CD4-positive, alpha-beta memory T cell (primary cell): ENCODE measurements at regions not wholly inside any gene's neighbourhood (a gene's known extent, or its start where the extent isn't known, plus 50 kb on each side); places are given as distances from the start of the nearest gene placed in this dataset.
A peak's percentile ranks its signal among the peaks of the same experiment; 100 is the strongest.

Experiments
- CTCF ChIA-PET: fragments of 350-600 bp; sonication (Branson Sonifier 250); formaldehyde crosslinking; loops from one replicate; lab custom pipeline; 2021; ENCODE audit warnings: inconsistent platforms; ENCODE audit not compliant: partially characterized antibody; lab: Charles Lee
- POLR2A ChIA-PET: fragments of 350-600 bp; sonication (Branson Sonifier 250); formaldehyde crosslinking; loops from one replicate; lab custom pipeline; 2021; ENCODE audit not compliant: partially characterized antibody; lab: Charles Lee
- DNase-seq, 5 donors: peaks; one replicate each; pipeline versions ENCODE4 v3.0.0 to v3.0.0-alpha.2; 2020 to 2022; ENCODE audit warnings: mixed read lengths in 1 of 5
- H3K27ac ChIP-seq: one replicate; pipeline ENCODE4 v1.7.0; 2013; ENCODE audit warnings: low read depth, low read length
- H3K27me3 ChIP-seq: 2 replicates; pipeline ENCODE4 v1.7.0; 2013; ENCODE audit warnings: mild to moderate bottlenecking, low read length, moderate library complexity; ENCODE audit not compliant: insufficient read depth
- H3K36me3 ChIP-seq: 2 replicates; pipeline ENCODE4 v1.7.0; 2013; ENCODE audit warnings: mild to moderate bottlenecking, low read length, moderate library complexity; ENCODE audit not compliant: insufficient read depth
- H3K4me1 ChIP-seq: 2 replicates; pipeline ENCODE4 v1.7.0; 2013; ENCODE audit warnings: mild to moderate bottlenecking, low read length, moderate library complexity; ENCODE audit not compliant: insufficient read depth
- H3K4me3 ChIP-seq, 2 donors: one replicate each; pipeline ENCODE4 v1.7.0; 2013; ENCODE audit warnings: low read length in 2 of 2, mild to moderate bottlenecking in 1 of 2
- H3K9me3 ChIP-seq, 2 donors: one replicate each; pipeline ENCODE4 v1.7.0; 2013; ENCODE audit warnings: low read length in 2 of 2, control low read depth in 1 of 2; ENCODE audit not compliant: control insufficient read depth in 1 of 2
- H3K27ac Mint-ChIP-seq, 7 donors: one replicate each; pipeline ENCODE4 v1.8.0; 2020 to 2021; ENCODE audit warnings: mixed read lengths in 7 of 7, mild to moderate bottlenecking in 6 of 7, inconsistent platforms in 3 of 7, moderate library complexity in 3 of 7
- H3K27me3 Mint-ChIP-seq, 2 donors: one replicate each; pipeline ENCODE4 v1.8.0; 2020 to 2021; ENCODE audit warnings: mixed read lengths in 2 of 2
- H3K36me3 Mint-ChIP-seq, 2 donors: one replicate each; pipeline ENCODE4 v1.8.0; 2020 to 2021; ENCODE audit warnings: mixed read lengths in 2 of 2, inconsistent platforms in 1 of 2, mild to moderate bottlenecking in 1 of 2
- H3K4me1 Mint-ChIP-seq, 4 donors: one replicate each; pipeline ENCODE4 v1.8.0; 2020 to 2021; ENCODE audit warnings: mixed read lengths in 4 of 4, mild to moderate bottlenecking in 1 of 4
- H3K4me3 Mint-ChIP-seq, 8 donors: one replicate each; pipeline ENCODE4 v1.8.0; 2020 to 2021; ENCODE audit warnings: mixed read lengths in 8 of 8, mild to moderate bottlenecking in 7 of 8, moderate library complexity in 6 of 8, inconsistent platforms in 3 of 8
- H3K9me3 Mint-ChIP-seq, 8 donors: one replicate each; pipeline ENCODE4 v1.8.0; 2020 to 2021; ENCODE audit warnings: mixed read lengths in 8 of 8, mild to moderate bottlenecking in 5 of 8, inconsistent platforms in 3 of 8, moderate library complexity in 1 of 8
- intact Hi-C: fragments of 100-400 bp; cut with micrococcal nuclease; formaldehyde crosslinking; loops from one replicate; pipeline ENCODE4 v1.15.1; 2023

DNA sequence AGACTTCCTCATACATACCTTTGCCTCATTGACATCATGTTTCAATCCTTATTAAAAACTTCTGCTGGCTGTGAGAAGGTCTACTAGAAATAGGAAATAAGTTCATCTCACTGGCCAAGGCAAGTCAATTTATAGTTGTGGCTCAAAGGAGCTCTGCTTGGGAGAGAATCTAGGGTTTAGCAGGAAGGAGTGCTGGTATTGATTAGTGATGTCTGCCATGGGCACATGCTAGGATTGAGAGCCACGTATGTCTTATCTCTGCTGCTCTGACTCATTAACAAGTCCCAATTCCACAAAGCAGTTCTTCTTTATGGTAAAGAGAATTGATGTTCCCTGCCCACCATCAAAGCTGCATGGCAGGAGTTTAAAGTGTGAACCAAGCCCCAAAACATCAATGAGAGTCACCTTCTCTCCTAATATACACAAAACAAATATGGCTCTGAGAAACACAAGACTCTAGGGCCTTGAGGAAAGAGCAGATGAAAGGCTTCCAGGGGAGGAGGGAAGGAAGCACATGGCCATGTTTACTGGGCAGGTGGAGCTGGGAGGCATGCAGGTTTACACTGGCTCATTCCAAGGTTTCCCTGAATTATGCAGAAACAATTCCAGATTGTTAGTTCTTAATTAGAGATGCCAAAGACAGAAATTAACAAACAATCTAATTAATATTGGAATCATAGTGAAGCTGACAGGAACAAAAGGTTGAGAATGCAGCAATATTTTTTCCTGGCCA lies 931.9 kb upstream of the TMEM132C start:
- H3K4me3 Mint-ChIP-seq = no peak overlapping the region
- CTCF ChIA-PET = no interaction called here
- intact Hi-C loops = no loop called here

GRCh38 chr12:127336416-127336815 lies 930.6 kb upstream of the TMEM132C start:
- Mint-ChIP-seq H3K4me3 (peak overlapping the region in 1 of 8 donors; percentile 60), H3K4me1 (no peaks in the 10 kb centered on the region), H3K27me3 (peaks cover 0 to 2% of the 10 kb centered on the region in 2 donors), H3K36me3 (no peaks in the 10 kb centered on the region), H3K9me3 (peaks cover 0 to 4% (median 0%) of the 10 kb centered on the region in 8 donors), H3K27ac (no peak overlapping the region)
- DNase-seq = no peak
- Histone ChIP-seq H3K4me1 (no peaks in the 10 kb centered on the region), H3K4me3 (no peak overlapping the region), H3K27ac (no peak overlapping the region), H3K9me3 (no peaks in the 10 kb centered on the region), H3K27me3 (no peaks in the 10 kb centered on the region), H3K36me3 (no peaks in the 10 kb centered on the region)
- CTCF ChIA-PET = no interaction called here
- intact Hi-C loops = no loop called here
- POLR2A ChIA-PET = no interaction called here

More for the DNA sequence above, 931.9 kb upstream of the TMEM132C start:
- no peak for DNase-seq
- no peak overlapping the region for H3K27ac ChIP-seq
- H3K27me3 Mint-ChIP-seq = peaks cover 0 to 2% of the 10 kb centered on the region in 2 donors
- no peaks in the 10 kb centered on the region for H3K4me1 ChIP-seq
- no peaks in the 10 kb centered on the region for H3K4me1 Mint-ChIP-seq
- H3K27ac Mint-ChIP-seq = no peak overlapping the region
- H3K27me3 ChIP-seq = no peaks in the 10 kb centered on the region
- H3K36me3 Mint-ChIP-seq = no peaks in the 10 kb centered on the region
- H3K9me3 Mint-ChIP-seq = peaks cover 0 to 4% (median 0%) of the 10 kb centered on the region in 8 donors
- POLR2A ChIA-PET = no interaction called here
- H3K4me3 ChIP-seq = no peak overlapping the region
- H3K9me3 ChIP-seq = no peaks in the 10 kb centered on the region
- no peaks in the 10 kb centered on the region for H3K36me3 ChIP-seq

- peaks cover 0 to 2% of the 10 kb centered on the region in 2 donors for H3K27me3 Mint-ChIP-seq
- Histone ChIP-seq H3K36me3 (no peaks in the 10 kb centered on the region), H3K27me3 (no peaks in the 10 kb centered on the region), H3K9me3 (no peaks in the 10 kb centered on the region), H3K27ac (no peak overlapping the region), H3K4me3 (no peak overlapping the region), H3K4me1 (no peaks in the 10 kb centered on the region)
- H3K27ac Mint-ChIP-seq = no peak overlapping the region
- POLR2A ChIA-PET = no interaction called here
- no peak for DNase-seq
- H3K36me3 Mint-ChIP-seq = no peaks in the 10 kb centered on the region
- no peak overlapping the region for H3K4me3 Mint-ChIP-seq
- CTCF ChIA-PET = no interaction called here
- H3K9me3 Mint-ChIP-seq = peaks cover 0 to 4% (median 1%) of the 10 kb centered on the region in 8 donors
- intact Hi-C loops = no loop called here
- H3K4me1 Mint-ChIP-seq = no peaks in the 10 kb centered on the region
Measured at GRCh38 chr12:127339065-127339464, 927.9 kb upstream of the TMEM132C start.

- H3K4me1 Mint-ChIP-seq = no peaks in the 10 kb centered on the region
- H3K27me3 Mint-ChIP-seq = peaks cover 2 to 4% of the 10 kb centered on the region in 2 donors
- Histone ChIP-seq H3K27ac (no peak overlapping the region), H3K27me3 (no peaks in the 10 kb centered on the region), H3K4me3 (no peak overlapping the region), H3K4me1 (no peaks in the 10 kb centered on the region), H3K36me3 (no peaks in the 10 kb centered on the region), H3K9me3 (no peaks in the 10 kb centered on the region)
- ChIA-PET CTCF (no interaction called here), POLR2A (no interaction called here)
- DNase-seq = no peak
- H3K36me3 Mint-ChIP-seq = no peaks in the 10 kb centered on the region
- no peak overlapping the region for H3K4me3 Mint-ChIP-seq
- no peak overlapping the region for H3K27ac Mint-ChIP-seq
- intact Hi-C loops = no loop called here
- H3K9me3 Mint-ChIP-seq = peaks cover 0 to 5% (median 0%) of the 10 kb centered on the region in 8 donors
Measured at GRCh38 chr12:127340381-127340780, 926.6 kb upstream of the TMEM132C start.

DNA sequence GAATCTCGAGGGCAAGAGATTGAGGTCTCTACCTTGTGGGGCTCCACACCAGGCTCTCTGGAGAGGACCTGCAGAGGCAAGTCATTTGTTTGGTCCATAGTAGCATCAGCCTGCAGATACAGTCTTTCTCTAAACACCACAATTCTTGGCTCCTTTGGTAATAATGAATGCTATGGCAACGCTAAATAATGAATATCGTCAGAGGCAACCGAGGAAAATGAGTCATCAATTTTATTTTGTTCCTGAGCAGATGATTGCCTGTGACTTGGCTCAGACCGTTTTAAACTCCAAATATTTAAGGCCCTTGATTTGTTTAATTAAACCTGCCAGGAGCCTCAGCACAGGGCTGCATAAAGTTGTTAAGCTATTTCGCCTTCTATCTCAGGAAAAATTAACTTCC lies 924.1 kb upstream of the TMEM132C start:
- Mint-ChIP-seq H3K9me3 (peaks cover 5 to 16% (median 11%) of the 10 kb centered on the region in 8 donors), H3K27me3 (peaks cover 4% of the 10 kb centered on the region in 2 donors), H3K36me3 (no peaks in the 10 kb centered on the region), H3K4me1 (no peaks in the 10 kb centered on the region), H3K4me3 (no peak overlapping the region), H3K27ac (no peak overlapping the region)
- H3K36me3 ChIP-seq = no peaks in the 10 kb centered on the region
- no peak overlapping the region for H3K4me3 ChIP-seq
- H3K27me3 ChIP-seq = no peaks in the 10 kb centered on the region
- no peaks in the 10 kb centered on the region for H3K4me1 ChIP-seq
- ChIA-PET CTCF (no interaction called here), POLR2A (no interaction called here)
- no peak for DNase-seq
- no peaks in the 10 kb centered on the region for H3K9me3 ChIP-seq
- intact Hi-C loops = no loop called here
- no peak overlapping the region for H3K27ac ChIP-seq

- no peaks in the 10 kb centered on the region for H3K27me3 ChIP-seq
- H3K27ac Mint-ChIP-seq = no peak overlapping the region
- no peaks in the 10 kb centered on the region for H3K4me1 Mint-ChIP-seq
- POLR2A ChIA-PET = no interaction called here
- intact Hi-C loops = no loop called here
- no peak overlapping the region for H3K4me3 ChIP-seq
- CTCF ChIA-PET = no interaction called here
- no peaks in the 10 kb centered on the region for H3K9me3 ChIP-seq
- H3K27ac ChIP-seq = no peak overlapping the region
- H3K4me1 ChIP-seq = no peaks in the 10 kb centered on the region
- H3K27me3 Mint-ChIP-seq = peaks cover 2 to 4% of the 10 kb centered on the region in 2 donors
- DNase-seq = no peak
- H3K9me3 Mint-ChIP-seq = peaks cover 2 to 17% (median 11%) of the 10 kb centered on the region in 8 donors
- H3K4me3 Mint-ChIP-seq = no peak overlapping the region
- no peaks in the 10 kb centered on the region for H3K36me3 ChIP-seq
- no peaks in the 10 kb centered on the region for H3K36me3 Mint-ChIP-seq
Measured at GRCh38 chr12:127343940-127344339, 923.0 kb upstream of the TMEM132C start.

GRCh38 chr12:127351481-127352010 lies 915.4 kb upstream of the TMEM132C start:
- H3K27me3 Mint-ChIP-seq = peaks cover 0 to 2% of the 10 kb centered on the region in 2 donors
- H3K36me3 Mint-ChIP-seq = no peaks in the 10 kb centered on the region
- Histone ChIP-seq H3K4me3 (no peak overlapping the region), H3K9me3 (no peaks in the 10 kb centered on the region), H3K27me3 (no peaks in the 10 kb centered on the region), H3K27ac (no peak overlapping the region), H3K4me1 (no peaks in the 10 kb centered on the region), H3K36me3 (no peaks in the 10 kb centered on the region)
- H3K9me3 Mint-ChIP-seq = peaks cover 0 to 20% (median 12%) of the 10 kb centered on the region in 8 donors
- no peak overlapping the region for H3K4me3 Mint-ChIP-seq
- DNase-seq = no peak
- POLR2A ChIA-PET = no interaction called here
- intact Hi-C loops = no loop called here
- no peak overlapping the region for H3K27ac Mint-ChIP-seq
- no peaks in the 10 kb centered on the region for H3K4me1 Mint-ChIP-seq
- CTCF ChIA-PET = no interaction called here
